Spleen (tissue), 11 donors: ENCODE measurements at regions not wholly inside any gene's neighbourhood (a gene's known extent, or its start where the extent isn't known, plus 50 kb on each side); places are given as distances from the start of the nearest gene placed in this dataset.

Experiments used
- DNase-seq: peaks from one replicate; pipeline ENCODE4 v3.0.0-alpha.2; 2020
- H3K27ac ChIP-seq, 8 donors: fragments of 200-600 bp; sonication (generic) in 7 of 8; 1 replicate in 4 of 8; 2 replicates in 4 of 8; pipeline versions ENCODE4 v1.5.0 to v1.8.0; 2016 to 2021; ENCODE audit warnings: inconsistent platforms in 4 of 8, mild to moderate bottlenecking in 4 of 8, moderate library complexity in 1 of 8
- H3K27me3 ChIP-seq, 7 donors: fragments of 200-600 bp; sonication (generic) in 6 of 7; replicated peaks in 1 of 7; 1 replicate in 4 of 7; 2 replicates in 3 of 7; pipeline versions ENCODE4 v1.5.0 to v1.8.0; 2016 to 2021; ENCODE audit warnings: inconsistent platforms in 3 of 7, mild to moderate bottlenecking in 1 of 7
- H3K36me3 ChIP-seq, 6 donors: fragments of 200-600 bp; sonication (generic) in 5 of 6; 1 replicate in 4 of 6; 2 replicates in 2 of 6; pipeline versions ENCODE4 v1.5.0 to v1.8.0; 2016 to 2021; ENCODE audit warnings: inconsistent platforms in 2 of 6
- H3K4me1 ChIP-seq, 6 donors: fragments of 200-600 bp; sonication (generic) in 5 of 6; 1 replicate in 3 of 6; 2 replicates in 3 of 6; pipeline versions ENCODE4 v1.5.0 to v1.8.0; 2016 to 2021; ENCODE audit warnings: inconsistent platforms in 3 of 6
- H3K4me3 ChIP-seq, 8 donors: fragments of 200-600 bp; sonication (generic) in 7 of 8; 1 replicate in 4 of 8; 2 replicates in 4 of 8; pipeline versions ENCODE4 v1.5.0 to v1.8.0; 2016 to 2021; ENCODE audit warnings: inconsistent platforms in 4 of 8, mild to moderate bottlenecking in 4 of 8, moderate library complexity in 2 of 8
- H3K9me3 ChIP-seq, 8 donors: fragments of 200-600 bp; sonication (generic) in 7 of 8; 1 replicate in 4 of 8; 2 replicates in 4 of 8; pipeline versions ENCODE4 v1.5.0 to v1.8.0; 2016 to 2021; ENCODE audit warnings: inconsistent platforms in 4 of 8
- CTCF ChIP-seq, 11 experiments: fragments of 200-600 bp in 7 of 11; fragments of 450-650 bp in 4 of 11; sonication (generic) in 4 of 11; IDR thresholded peaks in 8 of 11; conservative IDR thresholded peaks in 3 of 11; 1 replicate in 7 of 11; 2 replicates in 4 of 11; pipeline versions ENCODE4 v1.4.0 to v1.8.0; 2016 to 2021; ENCODE audit warnings: antibody characterized with exemption in 11 of 11, inconsistent platforms in 4 of 11, mild to moderate bottlenecking in 1 of 11
- POLR2A ChIP-seq, 3 donors: fragments of 450-650 bp; IDR thresholded peaks; one replicate each; pipeline ENCODE4 v1.5.1; 2017; ENCODE audit warnings: antibody characterized with exemption in 3 of 3, mild to moderate bottlenecking in 1 of 3
- POLR2AphosphoS5 ChIP-seq, 3 donors: sonication (generic); formaldehyde crosslinking; IDR thresholded peaks; one replicate each; pipeline ENCODE4 v1.5.1; 2017; ENCODE audit warnings: antibody characterized with exemption in 3 of 3
- WGBS, 5 donors: extraction: QIAGEN DNeasy Blood & Tissue Kit in 3 of 5; methylation state at CpG; one replicate each; pipeline versions ENCODE4 v1.1.5 to v1.1.7; 2013 to 2018; 5-methylcytosine and 5-hydroxymethylcytosine counted together
- intact Hi-C: fragments of 100-400 bp; cut with DNase I; formaldehyde crosslinking; loops from one replicate; pipeline ENCODE4 v1.15.0; 2023; ENCODE audit warnings: low total_unique reads
- donor health status: healthy with polysubstance abuse.
- donor health status: DM: no; HTN: no; CAD: no; lungs with moderate emphysema.
- donor health status: DM: no; HTN: no; CAD: no.
- donor health status: Bipolar disorder and iron deficiency.
- donor health status: healthy.
- donor health status: DM: no; HTN: no; CAD: no.
- donor health status: DM: yes; HTN: yes; CAD: no.

GRCh38 chr9:22170556-22170955 lies 161.5 kb upstream of the CDKN2B start:
- H3K9me3 ChIP-seq, result no peaks in the 10 kb centered on the region
- peaks cover 3 to 42% (median 23%) of the 10 kb centered on the region in 6 donors for H3K4me1 ChIP-seq
- TF ChIP-seq POLR2A (IDR thresholded peaks at IDR 0.05) (no peak), POLR2AphosphoS5 (IDR thresholded peaks at IDR 0.05) (no peak), CTCF (IDR thresholded peaks at IDR 0.05 in 8 of 11, conservative IDR thresholded peaks at IDR 0.05 in 3 of 11) (no peak)
- peak overlapping the region in 7 of 8 donors; percentile 30 to 77 (median 66) for H3K27ac ChIP-seq
- no peak for DNase-seq
- intact Hi-C loops, result no loop called here
- no peak overlapping the region for H3K4me3 ChIP-seq
- no peaks in the 10 kb centered on the region for H3K36me3 ChIP-seq
- 76 to 80% (median 78%) methylated on average over 2 of the region's 2 CpGs for WGBS, 5 donors
- H3K27me3 ChIP-seq, result no peaks in the 10 kb centered on the region

GRCh38 chr9:22170990-22171670 lies 162.0 kb upstream of the CDKN2B start:
- Histone ChIP-seq H3K36me3 (no peaks in the 10 kb centered on the region), H3K27ac (peak overlapping the region in 7 of 8 donors; percentile 30 to 77 (median 66)), H3K9me3 (no peaks in the 10 kb centered on the region), H3K4me1 (peaks cover 3 to 42% (median 23%) of the 10 kb centered on the region in 6 donors), H3K4me3 (no peak overlapping the region), H3K27me3 (no peaks in the 10 kb centered on the region)
- TF ChIP-seq POLR2AphosphoS5 (IDR thresholded peaks at IDR 0.05) (no peak), POLR2A (IDR thresholded peaks at IDR 0.05) (no peak), CTCF (IDR thresholded peaks at IDR 0.05 in 8 of 11, conservative IDR thresholded peaks at IDR 0.05 in 3 of 11) (no peak)
- DNase-seq, result no peak
- WGBS, 5 donors, result 45 to 59% (median 52%) methylated on average over 2 of the region's 2 CpGs
- intact Hi-C loops, result no loop called here

- 91 to 94% (median 93%) methylated on average over 3 of the region's 3 CpGs for WGBS, 5 donors
- intact Hi-C loops, result no loop called here
- TF ChIP-seq CTCF (IDR thresholded peaks at IDR 0.05 in 8 of 11, conservative IDR thresholded peaks at IDR 0.05 in 3 of 11), result no peak
- no peak for TF ChIP-seq POLR2A (IDR thresholded peaks at IDR 0.05)
- TF ChIP-seq POLR2AphosphoS5 (IDR thresholded peaks at IDR 0.05), result no peak
- no peak for DNase-seq
- peaks cover 3 to 42% (median 23%) of the 10 kb centered on the region in 6 donors for H3K4me1 ChIP-seq
- H3K4me3 ChIP-seq, result no peak overlapping the region
- H3K27me3 ChIP-seq, result no peaks in the 10 kb centered on the region
- H3K27ac ChIP-seq, result peak overlapping the region in 6 of 8 donors; percentile 43 to 77 (median 66)
- H3K9me3 ChIP-seq, result no peaks in the 10 kb centered on the region
- no peaks in the 10 kb centered on the region for H3K36me3 ChIP-seq
These were observed 162.6 kb upstream of the CDKN2B start for GRCh38 chr9:22171691-22172090.

GRCh38 chr9:22173908-22174307 lies 164.8 kb upstream of the CDKN2B start:
- no peak overlapping the region for H3K4me3 ChIP-seq
- no peak for DNase-seq
- intact Hi-C loops, result no loop called here
- 76 to 87% (median 83%) methylated on average over 2 of the region's 2 CpGs for WGBS, 5 donors
- TF ChIP-seq CTCF (IDR thresholded peaks at IDR 0.05 in 8 of 11, conservative IDR thresholded peaks at IDR 0.05 in 3 of 11) (no peak), POLR2A (IDR thresholded peaks at IDR 0.05) (no peak), POLR2AphosphoS5 (IDR thresholded peaks at IDR 0.05) (no peak)
- H3K9me3 ChIP-seq, result peaks cover 0 to 12% (median 2%) of the 10 kb centered on the region in 8 donors
- H3K4me1 ChIP-seq, result peaks cover 3 to 38% (median 23%) of the 10 kb centered on the region in 6 donors
- H3K27ac ChIP-seq, result no peak overlapping the region
- H3K27me3 ChIP-seq, result no peaks in the 10 kb centered on the region
- no peaks in the 10 kb centered on the region for H3K36me3 ChIP-seq
